ENCODE measurements at regions not wholly inside any gene's neighbourhood (a gene's known extent, or its start where the extent isn't known, plus 50 kb on each side); places are given as distances from the start of the nearest gene placed in this dataset.

- DNase-seq: no peak
- Histone ChIP-seq H3K4me1 (no peaks in the 10 kb centered on the region), H3K4me3 (no peak overlapping the region), H3K27me3 (no peaks in the 10 kb centered on the region), H3K9me3 (no peaks in the 10 kb centered on the region), H3K27ac (no peak overlapping the region), H3K36me3 (ENCODE audit: low read depth, missing control alignments) (no peaks in the 10 kb centered on the region)
- TF ChIP-seq CTCF (IDR thresholded peaks at IDR 0.05) (no peak), POLR2A (IDR thresholded peaks at IDR 0.05) (no peak)
- 67 to 82% methylated on average over 3 of the region's 3 CpGs for WGBS, 2 donors
- intact Hi-C loops (cut with DNase I; ENCODE audit: low total_unique reads): no loop called here
Measured at GRCh38 chr12:89259821-89260220, 92.5 kb downstream of the DUSP6 start.

GRCh38 chr12:89258240-89258969 is 93.9 kb downstream of the DUSP6 start:
- no peak for TF ChIP-seq CTCF (IDR thresholded peaks at IDR 0.05)
- WGBS, 2 donors: 91 to 92% methylated on average over 5 of the region's 5 CpGs
- Histone ChIP-seq H3K9me3 (no peaks in the 10 kb centered on the region), H3K36me3 (ENCODE audit: low read depth, missing control alignments) (no peaks in the 10 kb centered on the region), H3K4me1 (no peaks in the 10 kb centered on the region), H3K27me3 (no peaks in the 10 kb centered on the region), H3K4me3 (no peak overlapping the region), H3K27ac (no peak overlapping the region)
- no peak for DNase-seq
- intact Hi-C loops (cut with DNase I; ENCODE audit: low total_unique reads): no loop called here

- no peak for DNase-seq
- Histone ChIP-seq H3K27ac (no peak overlapping the region), H3K9me3 (no peaks in the 10 kb centered on the region), H3K27me3 (no peaks in the 10 kb centered on the region), H3K36me3 (ENCODE audit: low read depth, missing control alignments) (no peaks in the 10 kb centered on the region), H3K4me3 (no peak overlapping the region), H3K4me1 (no peaks in the 10 kb centered on the region)
- 75 to 82% methylated on average over 5 of the region's 5 CpGs for WGBS, 2 donors
- intact Hi-C loops (cut with DNase I; ENCODE audit: low total_unique reads): no loop called here
- TF ChIP-seq POLR2A (IDR thresholded peaks at IDR 0.05) (no peak), CTCF (IDR thresholded peaks at IDR 0.05) (no peak)
Measured at GRCh38 chr12:89257340-89257739, 95.0 kb downstream of the DUSP6 start.

- TF ChIP-seq POLR2A (IDR thresholded peaks at IDR 0.05) (no peak), CTCF (IDR thresholded peaks at IDR 0.05) (no peak)
- H3K27me3 ChIP-seq: no peaks in the 10 kb centered on the region
- no peak overlapping the region for H3K4me3 ChIP-seq
- H3K27ac ChIP-seq: no peak overlapping the region
- intact Hi-C loops (cut with DNase I; ENCODE audit: low total_unique reads): no loop called here
- no peaks in the 10 kb centered on the region for H3K9me3 ChIP-seq
- H3K4me1 ChIP-seq: no peaks in the 10 kb centered on the region
- no peaks in the 10 kb centered on the region for H3K36me3 ChIP-seq (ENCODE audit: low read depth, missing control alignments)
- no peak for DNase-seq
- 97 to 100% methylated on average over 1 of the region's 1 CpG for WGBS, 2 donors
Measured at GRCh38 chr12:89256060-89256459, 96.2 kb downstream of the DUSP6 start.

- no peak overlapping the region for H3K4me3 ChIP-seq
- no peaks in the 10 kb centered on the region for H3K27me3 ChIP-seq
- no peaks in the 10 kb centered on the region for H3K9me3 ChIP-seq
- TF ChIP-seq POLR2A (IDR thresholded peaks at IDR 0.05): no peak
- TF ChIP-seq CTCF (IDR thresholded peaks at IDR 0.05): no peak
- H3K27ac ChIP-seq: no peak overlapping the region
- WGBS, 2 donors: 91 to 98% methylated on average over 1 of the region's 1 CpG
- H3K36me3 ChIP-seq (ENCODE audit: low read depth, missing control alignments): no peaks in the 10 kb centered on the region
- no peaks in the 10 kb centered on the region for H3K4me1 ChIP-seq
- intact Hi-C loops (cut with DNase I; ENCODE audit: low total_unique reads): no loop called here
- no peak for DNase-seq
Measured at GRCh38 chr12:89253488-89253887, 98.8 kb downstream of the DUSP6 start.
